ENCODE measurements at regions not wholly inside any gene's neighbourhood (a gene's known extent, or its start where the extent isn't known, plus 50 kb on each side); places are given as distances from the start of the nearest gene placed in this dataset.

DNA sequence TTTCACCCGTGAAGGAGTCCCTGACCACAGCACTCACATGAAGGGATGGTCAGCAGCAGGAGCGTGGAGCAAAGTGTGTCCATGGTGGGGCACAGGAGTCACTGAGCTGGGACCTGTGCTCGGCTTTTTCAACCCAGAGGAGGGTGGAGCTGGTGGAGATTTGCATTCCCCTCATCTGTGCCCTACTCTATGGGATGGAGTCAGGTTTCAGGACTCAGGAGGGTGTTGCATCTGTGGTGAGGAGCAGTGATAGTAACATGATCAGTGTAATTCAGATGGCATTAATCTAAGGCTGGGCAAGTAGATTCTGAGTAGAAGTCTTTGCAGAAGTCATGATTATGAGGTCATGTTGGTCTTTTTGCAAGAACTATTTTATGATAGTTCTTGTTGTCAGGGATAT lies 511.9 kb downstream of the TMEM121 start:
- TF ChIP-seq CTCF (IDR thresholded peaks at IDR 0.05; ENCODE audit: insufficient read depth, low read depth, low read length) (no peak), EZH2 (IDR thresholded peaks at IDR 0.05; ENCODE audit: insufficient read depth, low read length) (no peak)
